ENCODE measurements at regions not wholly inside any gene's neighbourhood (a gene's known extent, or its start where the extent isn't known, plus 50 kb on each side); places are given as distances from the start of the nearest gene placed in this dataset.

GRCh38 chr15:96264351-96264798 is 66.1 kb upstream of the NR2F2 start:
- TF ChIP-seq CTCF (conservative IDR thresholded peaks at IDR 0.05; ENCODE audit: low read length) (no peak), EZH2phosphoT487 (IDR thresholded peaks at IDR 0.05; ENCODE audit: borderline replicate concordance) (no peak)
